ENCODE measurements at regions not wholly inside any gene's neighbourhood (a gene's known extent, or its start where the extent isn't known, plus 50 kb on each side); places are given as distances from the start of the nearest gene placed in this dataset.

DNA sequence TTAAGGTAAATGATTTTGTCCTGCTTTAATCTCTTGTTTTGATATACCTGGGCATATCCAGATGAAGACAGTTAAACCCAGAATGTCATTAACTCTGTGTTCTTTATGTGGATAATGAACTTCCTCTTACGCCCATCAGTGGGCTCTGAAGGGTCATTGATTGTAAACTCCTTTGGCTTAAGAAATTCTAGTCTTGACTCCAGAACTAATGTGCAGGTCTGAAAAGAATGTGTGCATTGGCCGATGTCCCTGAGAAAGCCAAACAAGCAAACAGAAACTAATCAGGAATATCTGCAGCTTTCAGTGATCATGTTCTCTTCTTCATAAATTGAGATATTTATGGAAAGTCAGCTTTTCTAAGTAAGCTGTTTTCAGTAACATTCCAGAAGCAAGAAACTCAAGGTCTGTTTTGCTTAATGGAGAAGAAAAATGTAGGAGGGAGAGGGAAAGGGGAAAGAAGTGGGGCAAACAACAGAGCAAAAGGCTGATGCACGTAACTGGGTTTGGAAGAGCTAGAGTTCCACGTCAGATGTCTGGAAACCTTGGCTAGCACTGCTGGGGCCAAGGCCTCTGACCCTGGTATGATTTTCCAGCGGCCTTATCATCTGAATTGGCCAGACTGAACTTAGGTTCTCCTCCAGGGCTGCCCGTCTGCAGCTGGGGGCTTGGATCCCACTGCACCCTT is 61.3 kb upstream of the FHL2 start:
- ChIA-PET POLR2A (no interaction called here), CTCF (no interaction called here)
- no peak overlapping the region for H3K4me3 ChIP-seq (ENCODE audit: low read depth, low read length)
- DNase-seq = no peak
- H3K27me3 ChIP-seq (replicated peaks; ENCODE audit: control insufficient read depth, insufficient read depth, low read length) = no peaks in the 10 kb centered on the region
- H3K36me3 Mint-ChIP-seq (ENCODE audit: insufficient read depth, unreplicated experiment) = no peaks in the 10 kb centered on the region
- BruUV-seq (replicated peaks) = no TSS peak
- H3K9me3 Mint-ChIP-seq (ENCODE audit: unreplicated experiment) = no peaks in the 10 kb centered on the region
- peaks cover 9% of the 10 kb centered on the region for H3K4me1 ChIP-seq
- H3K4me3 Mint-ChIP-seq (ENCODE audit: unreplicated experiment) = no peak overlapping the region
- peaks cover 9% of the 10 kb centered on the region for H3K4me1 Mint-ChIP-seq (ENCODE audit: low read depth, unreplicated experiment)
- H3K9me3 ChIP-seq = no peaks in the 10 kb centered on the region
- no peaks in the 10 kb centered on the region for H3K27me3 Mint-ChIP-seq (ENCODE audit: insufficient read depth, unreplicated experiment)
- H3K36me3 ChIP-seq (ENCODE audit: control insufficient read depth, insufficient read depth, low read length) = no peaks in the 10 kb centered on the region
- TF ChIP-seq, protein P1, sequence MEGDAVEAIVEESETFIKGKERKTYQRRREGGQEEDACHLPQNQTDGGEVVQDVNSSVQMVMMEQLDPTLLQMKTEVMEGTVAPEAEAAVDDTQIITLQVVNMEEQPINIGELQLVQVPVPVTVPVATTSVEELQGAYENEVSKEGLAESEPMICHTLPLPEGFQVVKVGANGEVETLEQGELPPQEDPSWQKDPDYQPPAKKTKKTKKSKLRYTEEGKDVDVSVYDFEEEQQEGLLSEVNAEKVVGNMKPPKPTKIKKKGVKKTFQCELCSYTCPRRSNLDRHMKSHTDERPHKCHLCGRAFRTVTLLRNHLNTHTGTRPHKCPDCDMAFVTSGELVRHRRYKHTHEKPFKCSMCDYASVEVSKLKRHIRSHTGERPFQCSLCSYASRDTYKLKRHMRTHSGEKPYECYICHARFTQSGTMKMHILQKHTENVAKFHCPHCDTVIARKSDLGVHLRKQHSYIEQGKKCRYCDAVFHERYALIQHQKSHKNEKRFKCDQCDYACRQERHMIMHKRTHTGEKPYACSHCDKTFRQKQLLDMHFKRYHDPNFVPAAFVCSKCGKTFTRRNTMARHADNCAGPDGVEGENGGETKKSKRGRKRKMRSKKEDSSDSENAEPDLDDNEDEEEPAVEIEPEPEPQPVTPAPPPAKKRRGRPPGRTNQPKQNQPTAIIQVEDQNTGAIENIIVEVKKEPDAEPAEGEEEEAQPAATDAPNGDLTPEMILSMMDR (IDR thresholded peaks at IDR 0.05; ENCODE audit: insufficient read depth in 1 of 2, low read depth in 1 of 2, low read length in 1 of 2, severe bottlenecking in 1 of 2, unreplicated experiment in 1 of 2) = no peak
- intact Hi-C loops (cut with micrococcal nuclease; ENCODE audit: unreplicated experiment) = no loop called here
- no peak overlapping the region for H3K27ac Mint-ChIP-seq (ENCODE audit: unreplicated experiment)

DNA sequence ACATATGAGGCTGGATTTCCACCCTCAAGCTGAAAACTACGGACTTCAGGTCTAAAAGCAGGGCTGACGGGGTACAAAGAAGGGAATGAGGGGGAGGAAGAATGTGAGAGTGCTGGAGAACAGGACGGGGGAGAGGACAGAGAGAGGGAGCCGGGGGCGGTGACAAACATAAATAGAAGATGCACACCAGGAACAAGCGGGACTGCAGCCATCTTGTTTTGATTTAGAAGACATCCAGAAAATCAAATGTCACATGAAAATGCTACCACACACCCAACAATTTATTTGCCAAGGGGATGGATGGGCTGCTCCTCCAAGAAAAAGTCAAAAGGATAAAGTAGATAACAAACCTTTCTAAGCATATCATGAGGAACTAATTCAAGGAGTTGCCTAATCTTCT is 59.2 kb upstream of the FHL2 start:
- Mint-ChIP-seq H3K4me1 (ENCODE audit: low read depth, unreplicated experiment) (peaks cover 16% of the 10 kb centered on the region), H3K36me3 (ENCODE audit: insufficient read depth, unreplicated experiment) (no peaks in the 10 kb centered on the region), H3K27ac (ENCODE audit: unreplicated experiment) (no peak overlapping the region), H3K9me3 (ENCODE audit: unreplicated experiment) (no peaks in the 10 kb centered on the region), H3K4me3 (ENCODE audit: unreplicated experiment) (no peak overlapping the region), H3K27me3 (ENCODE audit: insufficient read depth, unreplicated experiment) (no peaks in the 10 kb centered on the region)
- intact Hi-C loops (cut with micrococcal nuclease; ENCODE audit: unreplicated experiment) = no loop called here
- Histone ChIP-seq H3K36me3 (ENCODE audit: control insufficient read depth, insufficient read depth, low read length) (no peaks in the 10 kb centered on the region), H3K9me3 (no peaks in the 10 kb centered on the region), H3K4me1 (peaks cover 15% of the 10 kb centered on the region), H3K4me3 (ENCODE audit: low read depth, low read length) (no peak overlapping the region), H3K27me3 (replicated peaks; ENCODE audit: control insufficient read depth, insufficient read depth, low read length) (no peaks in the 10 kb centered on the region)
- TF ChIP-seq, protein P1 (IDR thresholded peaks at IDR 0.05; ENCODE audit: insufficient read depth in 1 of 2, low read depth in 1 of 2, low read length in 1 of 2, severe bottlenecking in 1 of 2, unreplicated experiment in 1 of 2) = no peak
- BruUV-seq (replicated peaks) = no TSS peak
- POLR2A ChIA-PET = no interaction called here
- DNase-seq = no peak
- CTCF ChIA-PET = no interaction called here

DNA sequence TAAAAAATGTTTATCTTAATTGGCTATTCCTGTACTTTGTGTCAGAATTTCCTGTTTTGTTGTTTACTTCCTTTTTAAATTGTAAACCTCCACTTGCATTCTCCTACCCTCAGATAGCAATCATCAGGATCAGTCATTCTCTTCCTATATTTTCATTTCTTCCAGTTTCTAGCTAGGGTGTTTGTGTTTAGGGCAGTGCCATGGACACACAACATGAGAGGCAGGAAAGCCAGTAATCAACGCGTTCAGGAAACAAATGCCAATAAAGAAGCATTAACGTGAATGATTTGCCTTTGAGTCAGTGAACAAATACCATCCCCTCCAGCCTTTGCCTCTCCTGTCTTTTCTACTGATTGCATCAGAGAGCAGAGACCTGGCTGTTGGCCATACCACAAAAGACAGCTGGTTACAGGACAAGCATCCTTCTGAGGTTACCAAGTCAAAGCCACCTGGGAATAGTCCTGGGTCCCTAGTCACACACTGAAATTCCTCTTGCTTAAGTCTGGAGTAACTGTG is 56.7 kb upstream of the FHL2 start:
- H3K4me3 Mint-ChIP-seq (ENCODE audit: unreplicated experiment) = peak overlapping the region; percentile 25
- CTCF ChIA-PET = interaction anchor here (1.3 kb wide), 1 partner anchor 57 kb away, joined by 4 read pairs; the partner anchor contains the start of gene FHL2
- no peaks in the 10 kb centered on the region for H3K9me3 Mint-ChIP-seq (ENCODE audit: unreplicated experiment)
- intact Hi-C loops (cut with micrococcal nuclease; ENCODE audit: unreplicated experiment) = loop anchor here (1.0 to 2.0 kb wide), 2 partner anchors 66 to 71 kb away; no protein-coding TSS in a partner anchor
- H3K4me1 ChIP-seq = peaks cover 15% of the 10 kb centered on the region
- POLR2A ChIA-PET = no interaction called here
- H3K27me3 Mint-ChIP-seq (ENCODE audit: insufficient read depth, unreplicated experiment) = no peaks in the 10 kb centered on the region
- H3K36me3 Mint-ChIP-seq (ENCODE audit: insufficient read depth, unreplicated experiment) = no peaks in the 10 kb centered on the region
- DNase-seq = peak; percentile 51 to 53
- TSS peak; percentile 30 for BruUV-seq (replicated peaks)
- H3K4me1 Mint-ChIP-seq (ENCODE audit: low read depth, unreplicated experiment) = peaks cover 16% of the 10 kb centered on the region
- no peaks in the 10 kb centered on the region for H3K27me3 ChIP-seq (replicated peaks; ENCODE audit: control insufficient read depth, insufficient read depth, low read length)
- H3K9me3 ChIP-seq = no peaks in the 10 kb centered on the region
- TF ChIP-seq, protein P1 (IDR thresholded peaks at IDR 0.05; ENCODE audit: insufficient read depth in 1 of 2, low read depth in 1 of 2, low read length in 1 of 2, severe bottlenecking in 1 of 2, unreplicated experiment in 1 of 2) = no peak
- peak overlapping the region; percentile 91 for H3K27ac Mint-ChIP-seq (ENCODE audit: unreplicated experiment)
- no peaks in the 10 kb centered on the region for H3K36me3 ChIP-seq (ENCODE audit: control insufficient read depth, insufficient read depth, low read length)
- H3K4me3 ChIP-seq (ENCODE audit: low read depth, low read length) = no peak overlapping the region
